ENCODE measurements at regions not wholly inside any gene's neighbourhood (a gene's known extent, or its start where the extent isn't known, plus 50 kb on each side); places are given as distances from the start of the nearest gene placed in this dataset.

GRCh38 chr1:234672349-234673135, 62.6 kb upstream of the IRF2BP2 start:
- no peak for DNase-seq (ENCODE audit: low read depth)

- DNase-seq (ENCODE audit: low read depth), result no peak
Observed at GRCh38 chr1:234670967-234671626, 61.1 kb upstream of the IRF2BP2 start.

- DNase-seq (ENCODE audit: low read depth), result no peak
Observed at GRCh38 chr1:234669499-234669898, 59.5 kb upstream of the IRF2BP2 start.

- no peak for DNase-seq (ENCODE audit: low read depth)
Observed at GRCh38 chr1:234668577-234668955, 58.6 kb upstream of the IRF2BP2 start.

- DNase-seq (ENCODE audit: low read depth), result no peak
Observed at GRCh38 chr1:234667600-234668576, 57.9 kb upstream of the IRF2BP2 start.

GRCh38 chr1:234666761-234667160, 56.8 kb upstream of the IRF2BP2 start:
- no peak for DNase-seq (ENCODE audit: low read depth)

- no peak for DNase-seq (ENCODE audit: low read depth)
Observed at GRCh38 chr1:234665975-234666605, 56.1 kb upstream of the IRF2BP2 start.

GRCh38 chr1:234662148-234662547, 52.2 kb upstream of the IRF2BP2 start:
- DNase-seq (ENCODE audit: low read depth), result no peak

- DNase-seq (ENCODE audit: low read depth), result no peak
Observed at GRCh38 chr1:234661317-234661928, 51.4 kb upstream of the IRF2BP2 start.

GRCh38 chr1:234660536-234661316, 50.7 kb upstream of the IRF2BP2 start:
- DNase-seq (ENCODE audit: low read depth), result no peak

Measured in activated T-helper 1 cell treated with Interleukin-2 at 50 U/mL for 16 hours (primary cell).